ENCODE measurements at regions not wholly inside any gene's neighbourhood (a gene's known extent, or its start where the extent isn't known, plus 50 kb on each side); places are given as distances from the start of the nearest gene placed in this dataset.

DNA sequence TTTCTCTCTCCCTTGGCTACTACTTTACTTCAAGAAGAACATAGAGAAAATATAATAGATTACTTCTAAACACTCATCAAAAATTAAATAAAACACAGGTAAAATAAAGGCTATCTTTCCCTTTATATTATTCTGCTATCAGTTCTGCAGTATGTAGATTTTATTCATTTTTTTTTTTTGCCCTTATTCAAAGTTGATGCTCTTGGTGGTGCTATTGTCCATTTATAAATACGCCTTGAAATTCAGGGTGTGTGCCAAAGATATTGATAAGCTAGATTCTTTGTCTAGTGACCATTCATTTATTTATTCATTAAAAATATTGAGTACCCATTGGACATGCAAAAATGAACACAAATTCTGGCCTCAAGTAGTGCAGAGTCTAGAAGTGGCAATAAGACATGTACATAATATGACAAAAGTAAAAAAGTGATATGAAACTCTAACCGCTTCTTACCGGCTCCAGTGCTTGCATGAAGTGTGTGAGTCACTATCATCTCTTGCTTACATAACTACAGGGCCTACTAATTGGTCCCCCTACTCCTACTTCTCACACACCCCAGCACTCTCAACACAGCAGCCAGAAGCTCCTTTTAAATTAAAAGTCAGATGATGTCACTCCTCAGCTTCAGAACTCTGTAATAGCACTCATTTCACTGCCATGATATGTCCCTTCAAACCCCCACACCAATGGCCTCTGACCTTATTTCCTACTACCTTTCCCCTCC, 208.3 kb upstream of the FANCL start:
- TF ChIP-seq, protein P1, sequence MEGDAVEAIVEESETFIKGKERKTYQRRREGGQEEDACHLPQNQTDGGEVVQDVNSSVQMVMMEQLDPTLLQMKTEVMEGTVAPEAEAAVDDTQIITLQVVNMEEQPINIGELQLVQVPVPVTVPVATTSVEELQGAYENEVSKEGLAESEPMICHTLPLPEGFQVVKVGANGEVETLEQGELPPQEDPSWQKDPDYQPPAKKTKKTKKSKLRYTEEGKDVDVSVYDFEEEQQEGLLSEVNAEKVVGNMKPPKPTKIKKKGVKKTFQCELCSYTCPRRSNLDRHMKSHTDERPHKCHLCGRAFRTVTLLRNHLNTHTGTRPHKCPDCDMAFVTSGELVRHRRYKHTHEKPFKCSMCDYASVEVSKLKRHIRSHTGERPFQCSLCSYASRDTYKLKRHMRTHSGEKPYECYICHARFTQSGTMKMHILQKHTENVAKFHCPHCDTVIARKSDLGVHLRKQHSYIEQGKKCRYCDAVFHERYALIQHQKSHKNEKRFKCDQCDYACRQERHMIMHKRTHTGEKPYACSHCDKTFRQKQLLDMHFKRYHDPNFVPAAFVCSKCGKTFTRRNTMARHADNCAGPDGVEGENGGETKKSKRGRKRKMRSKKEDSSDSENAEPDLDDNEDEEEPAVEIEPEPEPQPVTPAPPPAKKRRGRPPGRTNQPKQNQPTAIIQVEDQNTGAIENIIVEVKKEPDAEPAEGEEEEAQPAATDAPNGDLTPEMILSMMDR (IDR thresholded peaks at IDR 0.05; ENCODE audit: borderline replicate concordance, extremely low read depth, low read length, poor library complexity, severe bottlenecking), result no peak
- no peak for TF ChIP-seq EZH2 (IDR thresholded peaks at IDR 0.05; ENCODE audit: borderline replicate concordance, low read depth, low read length, severe bottlenecking)
